Lower lobe of right lung (tissue), 2 donors: ENCODE measurements at regions not wholly inside any gene's neighbourhood (a gene's known extent, or its start where the extent isn't known, plus 50 kb on each side); places are given as distances from the start of the nearest gene placed in this dataset.

Experiments
- ATAC-seq, 2 donors: fragments of 200-7000 bp; cut with Tn5 transposase; one replicate each; pipeline ENCODE4 v1.9.1; 2020 to 2022; ENCODE audit warnings: mild to moderate bottlenecking in 2 of 2, moderate library complexity in 2 of 2
- DNase-seq: peaks from one replicate; pipeline ENCODE4 v3.0.0-alpha.2; 2020
- H3K27ac ChIP-seq: fragments of 200-600 bp; one replicate; pipeline ENCODE4 v1.8.0; 2022
- H3K27me3 ChIP-seq: fragments of 200-600 bp; one replicate; pipeline ENCODE4 v1.8.0; 2022; ENCODE audit warnings: low read depth
- H3K36me3 ChIP-seq: fragments of 200-600 bp; one replicate; pipeline ENCODE4 v1.8.0; 2022; ENCODE audit warnings: mild to moderate bottlenecking
- H3K4me1 ChIP-seq: fragments of 200-600 bp; one replicate; pipeline ENCODE4 v1.8.0; 2022
- H3K4me3 ChIP-seq: fragments of 200-600 bp; one replicate; pipeline ENCODE4 v1.8.0; 2022; ENCODE audit warnings: mild to moderate bottlenecking
- H3K9me3 ChIP-seq: fragments of 200-600 bp; one replicate; pipeline ENCODE4 v1.8.0; 2022
- CTCF ChIP-seq: fragments of 200-600 bp; IDR thresholded peaks from one replicate; pipeline ENCODE4 v1.8.0; 2022; ENCODE audit warnings: antibody characterized with exemption, mild to moderate bottlenecking
- intact Hi-C: fragments of 100-400 bp; cut with DNase I; formaldehyde crosslinking; loops from one replicate; pipeline ENCODE4 v1.11.0; 2022
- donor health status: DM: no; HTN: yes; CAD: no; lungs with severe emphysema.

GRCh38 chr2:129229196-129229595 lies 750.3 kb upstream of the RAB6C start:
- Histone ChIP-seq H3K4me3 (no peak overlapping the region), H3K9me3 (no peaks in the 10 kb centered on the region), H3K27ac (no peak overlapping the region), H3K36me3 (no peaks in the 10 kb centered on the region), H3K27me3 (no peaks in the 10 kb centered on the region), H3K4me1 (no peaks in the 10 kb centered on the region)
- ATAC-seq, result no peak
- TF ChIP-seq CTCF, result no peak
- intact Hi-C loops, result no loop called here
- no peak for DNase-seq

GRCh38 chr2:129229830-129230441 lies 749.5 kb upstream of the RAB6C start:
- no peaks in the 10 kb centered on the region for H3K9me3 ChIP-seq
- H3K27me3 ChIP-seq, result no peaks in the 10 kb centered on the region
- H3K36me3 ChIP-seq, result no peaks in the 10 kb centered on the region
- H3K4me3 ChIP-seq, result no peak overlapping the region
- ATAC-seq, result no peak
- H3K27ac ChIP-seq, result no peak overlapping the region
- no peak for TF ChIP-seq CTCF
- intact Hi-C loops, result no loop called here
- no peak for DNase-seq
- H3K4me1 ChIP-seq, result no peaks in the 10 kb centered on the region

- no peak for TF ChIP-seq CTCF
- H3K27ac ChIP-seq, result no peak overlapping the region
- intact Hi-C loops, result no loop called here
- no peaks in the 10 kb centered on the region for H3K36me3 ChIP-seq
- no peak overlapping the region for H3K4me3 ChIP-seq
- H3K9me3 ChIP-seq, result no peaks in the 10 kb centered on the region
- no peaks in the 10 kb centered on the region for H3K27me3 ChIP-seq
- H3K4me1 ChIP-seq, result no peaks in the 10 kb centered on the region
- no peak for ATAC-seq
- no peak for DNase-seq
Measured at GRCh38 chr2:129231924-129232323, 747.5 kb upstream of the RAB6C start.

GRCh38 chr2:129233166-129233565 lies 746.3 kb upstream of the RAB6C start:
- TF ChIP-seq CTCF, result no peak
- Histone ChIP-seq H3K4me3 (no peak overlapping the region), H3K27me3 (no peaks in the 10 kb centered on the region), H3K36me3 (no peaks in the 10 kb centered on the region), H3K4me1 (no peaks in the 10 kb centered on the region), H3K9me3 (no peaks in the 10 kb centered on the region), H3K27ac (no peak overlapping the region)
- ATAC-seq (no peak), DNase-seq (no peak)
- intact Hi-C loops, result no loop called here

GRCh38 chr2:129233751-129234406 lies 745.6 kb upstream of the RAB6C start:
- no peaks in the 10 kb centered on the region for H3K27me3 ChIP-seq
- H3K4me3 ChIP-seq, result no peak overlapping the region
- no peaks in the 10 kb centered on the region for H3K9me3 ChIP-seq
- H3K36me3 ChIP-seq, result no peaks in the 10 kb centered on the region
- ATAC-seq (no peak), DNase-seq (no peak)
- no peaks in the 10 kb centered on the region for H3K4me1 ChIP-seq
- intact Hi-C loops, result no loop called here
- no peak for TF ChIP-seq CTCF
- no peak overlapping the region for H3K27ac ChIP-seq
